Neural cell (in vitro differentiated cells): ENCODE measurements at regions not wholly inside any gene's neighbourhood (a gene's known extent, or its start where the extent isn't known, plus 50 kb on each side); places are given as distances from the start of the nearest gene placed in this dataset.

Experiments used
- EP300 ChIP-seq: fragments of 450-650 bp; conservative IDR thresholded peaks from 2 replicates; pipeline ENCODE4 v1.6.1; 2014; ENCODE audit warnings: antibody characterized with exemption, mild to moderate bottlenecking, moderate library complexity; ENCODE audit not compliant: poor library complexity, severe bottlenecking
- POLR2AphosphoS5 ChIP-seq: IDR thresholded peaks from 2 replicates; pipeline ENCODE4 v1.6.1; 2012

GRCh38 chr12:19836056-19836455, 396.8 kb downstream of the AEBP2 start:
- TF ChIP-seq EP300 (no peak), POLR2AphosphoS5 (no peak)
